ENCODE measurements at regions not wholly inside any gene's neighbourhood (a gene's known extent, or its start where the extent isn't known, plus 50 kb on each side); places are given as distances from the start of the nearest gene placed in this dataset.

DNA sequence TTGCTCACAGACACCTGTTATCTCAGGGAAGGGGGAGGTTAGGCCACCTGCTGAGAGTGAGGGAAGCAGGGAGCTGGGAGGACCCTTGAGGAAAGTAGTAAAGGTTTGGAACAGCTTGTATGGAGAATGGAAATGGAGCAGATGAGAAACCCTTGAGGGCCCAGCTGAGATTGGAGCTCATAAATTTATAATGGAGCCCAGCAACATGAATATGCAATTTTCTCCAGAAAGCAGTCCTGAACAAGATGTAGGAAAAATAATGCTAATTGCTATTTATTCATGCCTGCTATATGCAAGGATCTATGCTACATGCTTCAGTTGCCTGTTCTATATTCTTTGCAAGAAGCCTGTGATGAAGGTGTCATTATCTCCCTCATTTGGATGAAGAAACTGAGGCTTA lies 67.5 kb upstream of the LEF1 start:
- intact Hi-C loops (cut with micrococcal nuclease) = no loop called here
- Histone ChIP-seq H2AFZ (ENCODE audit: low read depth, low read length) (no peak overlapping the region), H3K4me3 (replicated peaks in 1 of 3; ENCODE audit: insufficient read depth in 1 of 3, low read depth in 1 of 3, low read length in 3 of 3) (no peak overlapping the region), H3K4me2 (ENCODE audit: insufficient read depth, low read length) (no peak overlapping the region), H3K4me1 (ENCODE audit: control insufficient read depth, extremely low read depth, insufficient read depth, low read length) (no peaks in the 10 kb centered on the region), H4K20me1 (replicated peaks; ENCODE audit: control insufficient read depth, extremely low read depth, insufficient read depth, low read length) (no peaks in the 10 kb centered on the region), H3K9me1 (replicated peaks; ENCODE audit: control insufficient read depth, extremely low read depth, insufficient read depth, low read length) (no peaks in the 10 kb centered on the region), H3K9me3 (replicated peaks; ENCODE audit: control insufficient read depth, insufficient read depth, low read length) (no peaks in the 10 kb centered on the region), H3K27me3 (ENCODE audit: control insufficient read depth in 2 of 2, insufficient read depth in 2 of 2, low read length in 2 of 2) (no peaks in the 10 kb centered on the region), H3K9ac (replicated peaks; ENCODE audit: extremely low read depth, insufficient read depth, low read length) (no peak overlapping the region), H3K27ac (ENCODE audit: insufficient read depth, low read depth, low read length) (no peak overlapping the region), H3K36me3 (ENCODE audit: control insufficient read depth in 2 of 2, extremely low read depth in 1 of 2, insufficient read depth in 2 of 2, low read length in 2 of 2) (no peaks in the 10 kb centered on the region), H3K79me2 (ENCODE audit: control insufficient read depth, insufficient read depth, low read length) (no peaks in the 10 kb centered on the region)
- FAIRE-seq (no peak), DNase-seq (ENCODE audit: low read depth, low spot score) (no peak)
- BruUV-seq (replicated peaks) = no TSS peak
- no peak for TF ChIP-seq POLR2AphosphoS5 (IDR thresholded peaks at IDR 0.05; ENCODE audit: insufficient read depth, low read depth, low read length)
- TF ChIP-seq FOS (IDR thresholded peaks at IDR 0.05; ENCODE audit: borderline replicate concordance, insufficient read depth, low read length) = no peak
- no peak for TF ChIP-seq JUN (IDR thresholded peaks at IDR 0.05; ENCODE audit: borderline replicate concordance, insufficient read depth, insufficient read length, low read depth)
- CTCF ChIA-PET = interaction anchor here (1.2 kb wide), 1 partner anchor 263 kb away, joined by 3 read pairs; no protein-coding TSS in a partner anchor
- dilution Hi-C loops (cut with MboI; ENCODE audit: extremely low pct_ligation_motif_present, low sequenced_read_pairs) = no loop called here
- POLR2A ChIA-PET = no interaction called here

- no peak overlapping the region for H3K4me2 ChIP-seq (ENCODE audit: insufficient read depth, low read length)
- H3K36me3 ChIP-seq (ENCODE audit: control insufficient read depth in 2 of 2, extremely low read depth in 1 of 2, insufficient read depth in 2 of 2, low read length in 2 of 2) = no peaks in the 10 kb centered on the region
- H3K9ac ChIP-seq (replicated peaks; ENCODE audit: extremely low read depth, insufficient read depth, low read length) = no peak overlapping the region
- no peak for FAIRE-seq
- TF ChIP-seq GATA2 (IDR thresholded peaks at IDR 0.05; ENCODE audit: insufficient read depth, insufficient read length, low read depth, low read length) (no peak), JUN (IDR thresholded peaks at IDR 0.05; ENCODE audit: borderline replicate concordance, insufficient read depth, insufficient read length, low read depth) (no peak), EZH2 (IDR thresholded peaks at IDR 0.05; ENCODE audit: borderline replicate concordance, low read depth, low read length, severe bottlenecking) (no peak), MYC (IDR thresholded peaks at IDR 0.05; ENCODE audit: low read depth, low read length) (no peak), FOS (IDR thresholded peaks at IDR 0.05; ENCODE audit: borderline replicate concordance, insufficient read depth, low read length) (no peak), POLR2A (IDR thresholded peaks at IDR 0.05; ENCODE audit: low read depth, low read length) (no peak), POLR2AphosphoS5 (IDR thresholded peaks at IDR 0.05; ENCODE audit: insufficient read depth, low read depth, low read length) (no peak)
- TF ChIP-seq, protein P1, sequence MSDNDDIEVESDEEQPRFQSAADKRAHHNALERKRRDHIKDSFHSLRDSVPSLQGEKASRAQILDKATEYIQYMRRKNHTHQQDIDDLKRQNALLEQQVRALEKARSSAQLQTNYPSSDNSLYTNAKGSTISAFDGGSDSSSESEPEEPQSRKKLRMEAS (IDR thresholded peaks at IDR 0.05; ENCODE audit: insufficient read depth, insufficient read length) = no peak
- TF ChIP-seq, protein P2, sequence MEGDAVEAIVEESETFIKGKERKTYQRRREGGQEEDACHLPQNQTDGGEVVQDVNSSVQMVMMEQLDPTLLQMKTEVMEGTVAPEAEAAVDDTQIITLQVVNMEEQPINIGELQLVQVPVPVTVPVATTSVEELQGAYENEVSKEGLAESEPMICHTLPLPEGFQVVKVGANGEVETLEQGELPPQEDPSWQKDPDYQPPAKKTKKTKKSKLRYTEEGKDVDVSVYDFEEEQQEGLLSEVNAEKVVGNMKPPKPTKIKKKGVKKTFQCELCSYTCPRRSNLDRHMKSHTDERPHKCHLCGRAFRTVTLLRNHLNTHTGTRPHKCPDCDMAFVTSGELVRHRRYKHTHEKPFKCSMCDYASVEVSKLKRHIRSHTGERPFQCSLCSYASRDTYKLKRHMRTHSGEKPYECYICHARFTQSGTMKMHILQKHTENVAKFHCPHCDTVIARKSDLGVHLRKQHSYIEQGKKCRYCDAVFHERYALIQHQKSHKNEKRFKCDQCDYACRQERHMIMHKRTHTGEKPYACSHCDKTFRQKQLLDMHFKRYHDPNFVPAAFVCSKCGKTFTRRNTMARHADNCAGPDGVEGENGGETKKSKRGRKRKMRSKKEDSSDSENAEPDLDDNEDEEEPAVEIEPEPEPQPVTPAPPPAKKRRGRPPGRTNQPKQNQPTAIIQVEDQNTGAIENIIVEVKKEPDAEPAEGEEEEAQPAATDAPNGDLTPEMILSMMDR (IDR thresholded peaks at IDR 0.05; ENCODE audit: extremely low read depth in 1 of 2, insufficient read depth in 1 of 2, low read depth in 1 of 2, low read length in 2 of 2) = no peak
- no peak overlapping the region for H3K4me3 ChIP-seq (replicated peaks in 1 of 3; ENCODE audit: insufficient read depth in 1 of 3, low read depth in 1 of 3, low read length in 3 of 3)
- dilution Hi-C loops (cut with MboI; ENCODE audit: extremely low pct_ligation_motif_present, low sequenced_read_pairs) = no loop called here
- no peak overlapping the region for H2AFZ ChIP-seq (ENCODE audit: low read depth, low read length)
- no TSS peak for BruUV-seq (replicated peaks)
- no peaks in the 10 kb centered on the region for H3K27me3 ChIP-seq (ENCODE audit: control insufficient read depth in 2 of 2, insufficient read depth in 2 of 2, low read length in 2 of 2)
- no peaks in the 10 kb centered on the region for H4K20me1 ChIP-seq (replicated peaks; ENCODE audit: control insufficient read depth, extremely low read depth, insufficient read depth, low read length)
- H3K9me3 ChIP-seq (replicated peaks; ENCODE audit: control insufficient read depth, insufficient read depth, low read length) = no peaks in the 10 kb centered on the region
- no peak overlapping the region for H3K27ac ChIP-seq (ENCODE audit: insufficient read depth, low read depth, low read length)
- DNase-seq (ENCODE audit: low read depth, low spot score) = no peak
- no peaks in the 10 kb centered on the region for H3K79me2 ChIP-seq (ENCODE audit: control insufficient read depth, insufficient read depth, low read length)
- no peaks in the 10 kb centered on the region for H3K9me1 ChIP-seq (replicated peaks; ENCODE audit: control insufficient read depth, extremely low read depth, insufficient read depth, low read length)
- POLR2A ChIA-PET = no interaction called here
- H3K4me1 ChIP-seq (ENCODE audit: control insufficient read depth, extremely low read depth, insufficient read depth, low read length) = no peaks in the 10 kb centered on the region
- intact Hi-C loops (cut with micrococcal nuclease) = no loop called here
- CTCF ChIA-PET = no interaction called here
Measured at GRCh38 chr4:108227923-108228322, 59.2 kb upstream of the LEF1 start.

Measured in endothelial cell of umbilical vein (primary cell).